Brain microvascular endothelial cell (primary cell): ENCODE measurements at regions not wholly inside any gene's neighbourhood (a gene's known extent, or its start where the extent isn't known, plus 50 kb on each side); places are given as distances from the start of the nearest gene placed in this dataset.

Experiments
- DNase-seq: peaks from one replicate; pipeline ENCODE4 v3.0.0-alpha.2; 2020
- H3K27ac ChIP-seq: fragments of 250-450 bp; sonication (Bioruptor Pico); 2 replicates; pipeline ENCODE4 v1.5.1; 2020; ENCODE audit warnings: mild to moderate bottlenecking, moderate library complexity
- H3K27me3 ChIP-seq: fragments of 250-450 bp; sonication (Bioruptor Pico); replicated peaks from 2 replicates; pipeline ENCODE4 v1.5.1; 2020; ENCODE audit warnings: mild to moderate bottlenecking
- H3K36me3 ChIP-seq: fragments of 250-450 bp; sonication (Bioruptor Pico); replicated peaks from 2 replicates; pipeline ENCODE4 v1.5.1; 2020; ENCODE audit warnings: mild to moderate bottlenecking
- H3K4me3 ChIP-seq: 2 replicates; pipeline ENCODE4 v1.5.1; 2011; ENCODE audit warnings: low read depth, mild to moderate bottlenecking, control low read depth, low read length, moderate library complexity
- in situ Hi-C: cut with HindIII; loops from 2 replicates; pipeline ENCODE4 v1.10.0; 2017; ENCODE audit warnings: low sequenced_read_pairs, low pct_ligation_motif_present
- TF ChIP-seq, protein P1 (sequence below): IDR thresholded peaks from 2 replicates; pipeline ENCODE4 v1.5.1; 2011; ENCODE audit warnings: low read depth, mild to moderate bottlenecking, moderate library complexity, low read length, control low read depth, inconsistent platforms; ENCODE audit errors: missing control alignments

DNA sequence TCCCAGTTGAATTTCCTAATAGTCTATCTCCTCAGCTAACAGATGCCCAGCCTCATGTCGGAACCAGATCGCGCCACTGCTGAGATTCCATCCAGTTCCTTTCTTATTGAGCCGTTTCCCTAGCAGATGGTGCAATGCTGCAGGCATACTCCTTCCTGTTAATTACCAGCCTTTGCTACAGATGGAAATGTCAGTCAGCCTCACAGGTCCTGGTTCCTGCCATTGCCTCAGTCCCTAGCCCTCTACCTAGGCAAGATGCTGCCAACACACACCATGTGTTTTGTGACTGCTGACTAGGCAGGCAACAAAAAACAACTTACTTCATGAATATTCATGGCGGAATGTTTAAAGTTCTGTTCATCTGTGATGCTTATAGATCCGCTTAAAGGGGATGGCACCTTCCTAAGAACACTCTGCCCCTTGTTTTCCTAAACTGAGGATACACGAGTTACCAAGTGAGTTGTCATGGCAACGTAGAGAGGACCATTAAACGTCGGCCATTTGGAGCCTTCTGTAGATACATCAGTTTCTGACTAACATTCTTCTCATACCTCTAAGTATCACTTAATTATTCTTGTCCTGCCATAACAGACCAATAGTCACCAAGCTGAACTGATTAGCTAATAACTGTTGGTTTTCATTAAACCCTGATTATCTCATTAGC is 749.5 kb downstream of the RNF144A start:
- Histone ChIP-seq H3K27ac (no peak overlapping the region), H3K36me3 (no peaks in the 10 kb centered on the region), H3K4me3 (no peak overlapping the region), H3K27me3 (no peaks in the 10 kb centered on the region)
- in situ Hi-C loops = no loop called here
- TF ChIP-seq, protein P1, sequence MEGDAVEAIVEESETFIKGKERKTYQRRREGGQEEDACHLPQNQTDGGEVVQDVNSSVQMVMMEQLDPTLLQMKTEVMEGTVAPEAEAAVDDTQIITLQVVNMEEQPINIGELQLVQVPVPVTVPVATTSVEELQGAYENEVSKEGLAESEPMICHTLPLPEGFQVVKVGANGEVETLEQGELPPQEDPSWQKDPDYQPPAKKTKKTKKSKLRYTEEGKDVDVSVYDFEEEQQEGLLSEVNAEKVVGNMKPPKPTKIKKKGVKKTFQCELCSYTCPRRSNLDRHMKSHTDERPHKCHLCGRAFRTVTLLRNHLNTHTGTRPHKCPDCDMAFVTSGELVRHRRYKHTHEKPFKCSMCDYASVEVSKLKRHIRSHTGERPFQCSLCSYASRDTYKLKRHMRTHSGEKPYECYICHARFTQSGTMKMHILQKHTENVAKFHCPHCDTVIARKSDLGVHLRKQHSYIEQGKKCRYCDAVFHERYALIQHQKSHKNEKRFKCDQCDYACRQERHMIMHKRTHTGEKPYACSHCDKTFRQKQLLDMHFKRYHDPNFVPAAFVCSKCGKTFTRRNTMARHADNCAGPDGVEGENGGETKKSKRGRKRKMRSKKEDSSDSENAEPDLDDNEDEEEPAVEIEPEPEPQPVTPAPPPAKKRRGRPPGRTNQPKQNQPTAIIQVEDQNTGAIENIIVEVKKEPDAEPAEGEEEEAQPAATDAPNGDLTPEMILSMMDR = no peak
- DNase-seq = no peak

DNA sequence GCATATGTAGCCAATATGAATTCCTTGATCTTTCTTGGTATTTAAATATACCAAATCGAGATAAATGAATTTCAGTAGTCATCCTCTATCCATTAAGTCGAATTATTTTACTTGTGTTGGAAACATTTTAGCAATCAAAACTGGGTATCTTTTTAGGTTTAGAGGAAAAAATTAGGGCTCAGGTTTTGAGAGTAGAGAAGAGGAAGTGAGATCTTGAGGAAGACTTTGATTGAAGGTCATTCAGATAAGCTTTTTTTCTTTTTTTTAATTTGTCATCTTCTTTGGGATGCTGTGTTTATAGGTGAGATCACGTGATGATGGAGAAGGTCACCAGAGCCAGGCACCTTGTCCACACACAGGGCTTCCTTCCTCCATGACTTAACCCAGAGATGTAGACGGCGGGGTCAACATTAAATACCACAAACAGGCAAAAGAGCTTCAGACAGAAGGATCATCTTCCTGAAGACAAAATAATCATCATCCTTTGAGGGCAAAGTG is 750.1 kb downstream of the RNF144A start:
- Histone ChIP-seq H3K27ac (no peak overlapping the region), H3K27me3 (no peaks in the 10 kb centered on the region), H3K4me3 (no peak overlapping the region), H3K36me3 (no peaks in the 10 kb centered on the region)
- TF ChIP-seq, protein P1 = no peak
- in situ Hi-C loops = no loop called here
- no peak for DNase-seq

DNA sequence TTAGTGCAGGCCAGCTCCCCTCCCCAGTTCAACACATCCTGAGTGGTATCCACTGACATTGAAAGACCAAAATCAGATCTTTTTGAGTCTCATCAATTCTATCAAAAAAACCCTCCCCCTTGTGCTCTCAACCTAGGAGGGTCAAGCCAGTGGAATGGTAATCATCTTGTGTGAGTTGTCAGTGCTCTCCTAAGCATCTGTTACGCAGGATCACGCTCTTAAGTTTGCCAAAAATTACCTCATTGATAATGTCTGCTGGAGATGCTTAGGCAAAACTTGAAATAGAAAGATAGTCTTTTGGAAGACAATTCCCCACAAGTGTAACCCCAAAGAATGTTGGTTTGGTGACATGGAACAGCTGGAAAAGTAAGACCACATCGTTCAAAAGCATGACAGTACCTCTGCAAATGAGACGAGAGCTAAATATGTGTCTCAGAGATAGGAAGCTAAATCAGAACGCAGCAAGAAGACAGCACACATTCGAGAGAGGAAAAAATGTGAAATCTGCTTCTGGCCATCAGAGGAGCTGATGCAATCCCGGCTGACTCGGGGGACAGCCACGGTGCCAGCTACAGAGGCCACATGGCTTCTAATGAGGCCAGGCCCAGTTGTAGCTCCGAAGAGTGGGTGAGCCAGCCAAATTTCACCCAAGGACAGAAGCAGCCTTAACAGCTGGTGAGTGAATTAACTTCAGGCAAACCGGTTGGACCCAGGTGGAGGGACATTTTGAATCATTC is 753.9 kb downstream of the RNF144A start:
- in situ Hi-C loops = no loop called here
- no peak overlapping the region for H3K4me3 ChIP-seq
- no peak for DNase-seq
- TF ChIP-seq, protein P1 = no peak
- no peak overlapping the region for H3K27ac ChIP-seq
- H3K27me3 ChIP-seq = no peaks in the 10 kb centered on the region
- H3K36me3 ChIP-seq = no peaks in the 10 kb centered on the region

DNA sequence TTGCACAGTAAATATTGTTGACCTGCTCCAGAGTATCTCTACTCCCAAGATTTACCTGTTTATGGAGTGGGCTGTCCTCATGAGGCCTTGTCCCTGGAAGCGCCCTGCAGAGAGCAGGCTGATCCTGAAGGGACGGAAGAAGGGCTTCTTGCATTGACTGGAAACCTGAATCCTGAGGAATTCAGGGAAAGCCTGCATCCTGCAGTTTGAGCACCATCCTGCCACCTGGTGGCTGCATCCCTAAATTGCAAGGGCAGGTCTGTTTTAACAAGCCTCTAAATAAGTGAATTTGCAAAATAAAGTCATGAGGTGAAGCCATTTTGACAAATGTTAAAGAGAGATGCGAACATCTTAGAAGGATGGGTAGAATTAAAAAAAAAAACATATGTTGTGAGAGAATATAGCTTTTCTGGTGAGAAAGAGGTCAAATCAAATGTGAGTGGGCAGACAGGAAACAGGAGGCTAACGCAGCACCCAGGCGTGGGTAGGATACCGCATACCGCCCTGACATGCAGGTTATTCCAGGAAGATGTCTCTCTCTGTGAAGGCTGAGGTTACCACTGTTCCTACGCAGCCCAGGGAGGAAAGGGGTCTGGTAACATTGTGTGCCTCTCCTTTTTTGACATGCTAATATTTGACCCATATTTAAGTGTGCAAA is 754.9 kb downstream of the RNF144A start:
- TF ChIP-seq, protein P1 = peak; percentile 78
- peak; percentile 62 for DNase-seq
- Histone ChIP-seq H3K27me3 (no peaks in the 10 kb centered on the region), H3K27ac (no peak overlapping the region), H3K36me3 (no peaks in the 10 kb centered on the region), H3K4me3 (no peak overlapping the region)
- in situ Hi-C loops = no loop called here

DNA sequence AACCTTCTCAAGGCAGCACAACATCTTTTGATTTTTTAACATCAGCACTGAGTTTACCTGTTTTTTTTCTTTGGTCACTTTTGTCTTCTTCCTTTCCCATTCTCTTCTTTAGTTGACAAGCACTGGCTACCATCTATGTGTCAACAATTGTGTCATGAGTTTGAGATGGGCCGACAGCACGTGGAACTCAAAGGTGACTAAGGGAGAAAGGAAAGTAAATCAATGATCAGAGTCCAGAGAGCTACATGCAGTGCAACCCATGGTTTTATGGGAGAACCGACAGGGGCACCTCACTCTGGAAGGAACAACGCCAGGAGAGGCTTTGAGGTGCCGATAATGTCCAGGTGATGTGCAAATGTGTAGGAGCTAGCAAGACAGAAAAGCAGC is 755.5 kb downstream of the RNF144A start:
- DNase-seq = no peak
- in situ Hi-C loops = no loop called here
- TF ChIP-seq, protein P1 = no peak
- H3K27ac ChIP-seq = no peak overlapping the region
- no peaks in the 10 kb centered on the region for H3K27me3 ChIP-seq
- H3K36me3 ChIP-seq = no peaks in the 10 kb centered on the region
- H3K4me3 ChIP-seq = no peak overlapping the region
